ENCODE measurements at regions not wholly inside any gene's neighbourhood (a gene's known extent, or its start where the extent isn't known, plus 50 kb on each side); places are given as distances from the start of the nearest gene placed in this dataset.

DNA sequence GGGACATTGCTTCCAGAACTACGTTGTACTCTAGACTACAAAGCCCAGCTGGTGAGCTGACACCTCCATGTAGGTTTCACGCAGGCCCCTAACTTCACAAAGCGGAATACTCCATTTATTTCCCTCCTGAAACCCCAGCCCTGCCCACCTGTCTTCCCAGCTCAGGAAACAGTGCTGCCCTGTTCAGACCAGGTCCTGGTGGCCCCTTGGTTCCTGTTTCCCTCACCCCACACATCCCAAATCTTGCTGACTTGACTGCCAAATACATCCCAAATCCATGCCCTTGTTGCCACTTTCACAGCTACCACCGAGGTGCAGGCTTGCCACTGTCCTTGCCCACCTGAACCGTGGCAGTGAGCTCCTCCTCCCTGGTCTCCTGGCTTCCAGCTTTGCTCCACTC is 113.1 kb upstream of the PTPN1 start:
- peaks cover 8% of the 10 kb centered on the region for H3K4me1 ChIP-seq (replicated peaks)
- no peak for TF ChIP-seq POLR2A (IDR thresholded peaks at IDR 0.05)
- TF ChIP-seq, protein P1, sequence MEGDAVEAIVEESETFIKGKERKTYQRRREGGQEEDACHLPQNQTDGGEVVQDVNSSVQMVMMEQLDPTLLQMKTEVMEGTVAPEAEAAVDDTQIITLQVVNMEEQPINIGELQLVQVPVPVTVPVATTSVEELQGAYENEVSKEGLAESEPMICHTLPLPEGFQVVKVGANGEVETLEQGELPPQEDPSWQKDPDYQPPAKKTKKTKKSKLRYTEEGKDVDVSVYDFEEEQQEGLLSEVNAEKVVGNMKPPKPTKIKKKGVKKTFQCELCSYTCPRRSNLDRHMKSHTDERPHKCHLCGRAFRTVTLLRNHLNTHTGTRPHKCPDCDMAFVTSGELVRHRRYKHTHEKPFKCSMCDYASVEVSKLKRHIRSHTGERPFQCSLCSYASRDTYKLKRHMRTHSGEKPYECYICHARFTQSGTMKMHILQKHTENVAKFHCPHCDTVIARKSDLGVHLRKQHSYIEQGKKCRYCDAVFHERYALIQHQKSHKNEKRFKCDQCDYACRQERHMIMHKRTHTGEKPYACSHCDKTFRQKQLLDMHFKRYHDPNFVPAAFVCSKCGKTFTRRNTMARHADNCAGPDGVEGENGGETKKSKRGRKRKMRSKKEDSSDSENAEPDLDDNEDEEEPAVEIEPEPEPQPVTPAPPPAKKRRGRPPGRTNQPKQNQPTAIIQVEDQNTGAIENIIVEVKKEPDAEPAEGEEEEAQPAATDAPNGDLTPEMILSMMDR (IDR thresholded peaks at IDR 0.05) = no peak
- TF ChIP-seq POLR2AphosphoS5 (IDR thresholded peaks at IDR 0.05) = no peak
- DNase-seq (ENCODE audit: low spot score) = no peak
- 87% methylated on average over 5 of the region's 5 CpGs for WGBS
- H3K36me3 ChIP-seq = no peaks in the 10 kb centered on the region
- no peaks in the 10 kb centered on the region for H3K27me3 ChIP-seq (replicated peaks; ENCODE audit: insufficient read depth)
- no peak overlapping the region for H3K4me3 ChIP-seq
- no peaks in the 10 kb centered on the region for H3K9me3 ChIP-seq
- peak overlapping the region; percentile 69 to 76 for H3K27ac ChIP-seq
- intact Hi-C loops (cut with DNase I) = loop anchor here (5.0 kb wide), 2 partner anchors 65 to 205 kb away; partner anchors contain the start of gene CEBPB

DNA sequence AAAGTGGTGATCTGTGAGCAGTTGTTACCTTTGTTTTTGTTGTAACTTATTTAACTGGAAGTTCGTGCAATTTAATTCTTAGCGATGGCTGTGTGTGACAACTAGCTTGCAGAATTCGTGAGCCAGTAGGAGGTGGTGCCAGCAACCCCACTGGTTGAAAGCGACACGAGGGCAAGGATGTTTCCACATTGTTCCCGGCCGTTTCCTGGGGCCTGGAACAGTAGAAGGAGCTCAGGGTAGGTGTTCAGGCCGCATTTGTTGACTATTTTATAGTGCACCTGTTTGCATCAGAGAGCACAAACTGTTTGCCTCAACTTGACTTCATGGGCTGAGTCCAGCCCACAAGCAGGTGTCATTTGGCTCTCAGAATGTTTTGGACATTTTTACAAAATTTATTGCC is 112.1 kb upstream of the PTPN1 start:
- Histone ChIP-seq H3K36me3 (no peaks in the 10 kb centered on the region), H3K27ac (peak overlapping the region; percentile 25 to 54), H3K4me3 (no peak overlapping the region), H3K4me1 (replicated peaks) (peaks cover 8% of the 10 kb centered on the region), H3K27me3 (replicated peaks; ENCODE audit: insufficient read depth) (no peaks in the 10 kb centered on the region), H3K9me3 (no peaks in the 10 kb centered on the region)
- no peak for DNase-seq (ENCODE audit: low spot score)
- intact Hi-C loops (cut with DNase I) = loop anchor here (1.0 to 5.0 kb wide), 3 partner anchors 18 to 206 kb away; partner anchors contain the start of gene CEBPB
- TF ChIP-seq, protein P1 (IDR thresholded peaks at IDR 0.05) = no peak
- TF ChIP-seq POLR2A (IDR thresholded peaks at IDR 0.05) = no peak
- WGBS = 62% methylated on average over 8 of the region's 8 CpGs

DNA sequence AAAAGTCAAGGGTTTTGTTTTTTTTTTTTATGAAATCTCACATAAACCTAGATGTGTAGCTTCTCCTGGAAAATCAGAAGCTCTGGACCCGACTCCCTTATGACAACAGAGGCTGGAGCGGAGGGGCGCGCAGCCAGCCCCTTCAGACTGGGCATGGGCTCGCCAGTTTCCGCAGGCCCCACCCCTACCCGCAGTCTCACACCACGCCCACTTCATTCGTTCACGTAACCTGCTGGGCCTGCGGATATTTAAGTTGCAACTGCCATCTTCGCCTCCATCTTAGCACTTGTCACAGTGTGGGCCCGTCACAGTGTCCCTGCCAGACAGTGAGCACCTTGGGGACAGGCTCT is 111.7 kb upstream of the PTPN1 start:
- no peaks in the 10 kb centered on the region for H3K27me3 ChIP-seq (replicated peaks; ENCODE audit: insufficient read depth)
- TF ChIP-seq POLR2A (IDR thresholded peaks at IDR 0.05) (no peak), POLR2AphosphoS5 (IDR thresholded peaks at IDR 0.05) (no peak)
- TF ChIP-seq, protein P1 (IDR thresholded peaks at IDR 0.05) = no peak
- H3K4me1 ChIP-seq (replicated peaks) = peaks cover 8% of the 10 kb centered on the region
- no peaks in the 10 kb centered on the region for H3K9me3 ChIP-seq
- intact Hi-C loops (cut with DNase I) = loop anchor here (1.0 to 5.0 kb wide), 3 partner anchors 18 to 206 kb away; partner anchors contain the start of gene CEBPB
- no peak overlapping the region for H3K4me3 ChIP-seq
- no peak for DNase-seq (ENCODE audit: low spot score)
- 61% methylated on average over 13 of the region's 13 CpGs for WGBS
- H3K36me3 ChIP-seq = no peaks in the 10 kb centered on the region
- H3K27ac ChIP-seq = peak overlapping the region; percentile 25 to 54

DNA sequence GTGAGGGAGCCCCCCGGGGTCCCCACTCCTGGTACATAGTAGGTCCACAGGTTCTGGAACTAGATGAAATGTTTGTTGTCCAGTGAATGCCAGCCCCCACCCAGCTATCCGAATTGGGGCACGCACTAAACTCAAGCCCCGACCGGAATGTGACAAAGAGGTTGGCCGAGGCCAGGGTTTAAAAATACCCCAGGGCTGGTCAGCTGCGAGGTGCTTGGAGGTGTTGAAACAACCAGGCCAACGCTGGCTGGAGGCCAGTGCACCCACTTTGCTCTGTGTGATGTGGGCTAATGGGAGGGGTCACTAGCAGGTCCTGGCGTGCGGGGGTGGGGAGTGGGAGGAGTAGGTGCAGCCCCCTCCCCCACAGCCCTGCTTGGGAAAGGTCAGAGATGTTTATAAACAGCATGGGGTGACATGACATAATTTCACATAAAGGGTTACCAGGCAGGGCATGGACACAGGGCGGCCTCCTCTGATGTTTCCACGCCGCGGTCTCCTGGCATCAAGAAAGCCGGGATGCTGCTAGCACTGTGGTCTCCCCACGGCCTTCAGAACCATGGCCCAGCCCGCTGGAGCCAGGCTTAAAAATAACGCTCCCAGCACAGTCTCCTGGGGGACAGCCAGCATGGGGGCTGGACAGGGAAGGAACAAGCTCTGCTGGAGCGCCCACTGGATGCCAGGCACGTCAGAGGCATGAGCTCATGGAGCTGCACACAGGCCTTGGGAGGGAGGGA is 111.2 kb upstream of the PTPN1 start:
- Histone ChIP-seq H3K4me1 (replicated peaks) (peaks cover 8% of the 10 kb centered on the region), H3K9me3 (no peaks in the 10 kb centered on the region), H3K36me3 (no peaks in the 10 kb centered on the region), H3K4me3 (no peak overlapping the region), H3K27me3 (replicated peaks; ENCODE audit: insufficient read depth) (no peaks in the 10 kb centered on the region), H3K27ac (peak overlapping the region; percentile 25 to 54)
- DNase-seq (ENCODE audit: low spot score) = no peak
- WGBS = 51% methylated on average over 20 of the region's 20 CpGs
- intact Hi-C loops (cut with DNase I) = loop anchor here (1.0 to 5.0 kb wide), 3 partner anchors 17 to 207 kb away; partner anchors contain the start of gene CEBPB
- TF ChIP-seq POLR2AphosphoS5 (IDR thresholded peaks at IDR 0.05) = peak; percentile 33
- TF ChIP-seq POLR2A (IDR thresholded peaks at IDR 0.05) = no peak

DNA sequence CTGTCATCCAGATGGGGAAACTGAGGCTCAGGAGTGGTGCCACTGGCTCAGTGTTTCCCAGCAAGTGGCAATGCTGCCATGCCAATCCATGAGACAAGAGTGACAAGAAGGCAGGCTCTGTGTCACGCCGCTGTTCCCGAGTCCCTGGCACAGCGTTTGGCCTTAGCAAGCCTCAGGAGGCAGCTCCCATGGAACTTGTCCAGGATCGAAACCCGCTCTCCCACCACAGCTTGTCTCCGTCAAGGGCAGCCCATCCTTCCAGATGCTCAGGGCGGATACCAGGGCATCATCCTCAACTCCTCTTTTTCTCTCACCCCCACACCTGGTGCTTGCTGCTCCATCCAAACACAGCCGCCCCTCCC is 110.6 kb upstream of the PTPN1 start:
- Histone ChIP-seq H3K4me3 (no peak overlapping the region), H3K27ac (peak overlapping the region; percentile 25 to 54), H3K4me1 (replicated peaks) (peaks cover 7% of the 10 kb centered on the region), H3K36me3 (no peaks in the 10 kb centered on the region), H3K27me3 (replicated peaks; ENCODE audit: insufficient read depth) (no peaks in the 10 kb centered on the region), H3K9me3 (no peaks in the 10 kb centered on the region)
- WGBS = 52% methylated on average over 9 of the region's 9 CpGs
- intact Hi-C loops (cut with DNase I) = loop anchor here (5.0 kb wide), 2 partner anchors 63 to 207 kb away; partner anchors contain the start of gene CEBPB
- DNase-seq (ENCODE audit: low spot score) = no peak
- TF ChIP-seq POLR2A (IDR thresholded peaks at IDR 0.05) = no peak
- no peak for TF ChIP-seq POLR2AphosphoS5 (IDR thresholded peaks at IDR 0.05)
- TF ChIP-seq, protein P1 (IDR thresholded peaks at IDR 0.05) = no peak
